Liver (tissue), 3 donors: ENCODE measurements at regions not wholly inside any gene's neighbourhood (a gene's known extent, or its start where the extent isn't known, plus 50 kb on each side); places are given as distances from the start of the nearest gene placed in this dataset.

Experiments used
- JUND ChIP-seq, 2 donors: IDR thresholded peaks; 2 replicates each; pipeline ENCODE4 v1.6.1; 2016; ENCODE audit warnings: antibody characterized with exemption in 2 of 2
- TF ChIP-seq, protein P1 (sequence below): IDR thresholded peaks from 2 replicates; pipeline ENCODE4 v1.6.1; 2016; ENCODE audit warnings: antibody characterized with exemption, mild to moderate bottlenecking
- TF ChIP-seq, protein P2 (sequence below): fragments of 150-350 bp; IDR thresholded peaks from 2 replicates; pipeline ENCODE4 v1.5.1; 2017; ENCODE audit warnings: improper control_type of control experiment, low read depth, low read length; ENCODE audit not compliant: missing input control
- donor health status: healthy.
- donor health status: healthy.

DNA sequence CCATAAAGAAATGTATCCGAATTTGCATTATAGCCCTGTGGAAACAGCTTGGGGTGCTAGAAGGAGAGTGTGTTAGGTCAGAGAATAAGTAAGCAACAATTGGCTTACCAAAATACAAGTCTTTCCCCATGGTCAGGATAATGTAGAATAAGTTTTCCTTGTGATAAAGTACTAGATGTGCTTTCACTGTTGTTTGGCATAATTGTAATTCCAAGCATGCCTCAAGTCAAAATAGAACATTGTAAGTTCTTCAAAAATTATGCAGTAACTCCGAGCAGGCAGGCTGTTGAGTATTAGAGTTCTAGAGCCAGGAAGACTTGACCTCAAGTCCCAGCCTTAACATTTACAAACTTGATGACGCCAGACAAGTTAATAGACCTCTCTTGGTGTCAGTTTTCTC lies 242.0 kb downstream of the TUSC7 start:
- TF ChIP-seq, protein P1, sequence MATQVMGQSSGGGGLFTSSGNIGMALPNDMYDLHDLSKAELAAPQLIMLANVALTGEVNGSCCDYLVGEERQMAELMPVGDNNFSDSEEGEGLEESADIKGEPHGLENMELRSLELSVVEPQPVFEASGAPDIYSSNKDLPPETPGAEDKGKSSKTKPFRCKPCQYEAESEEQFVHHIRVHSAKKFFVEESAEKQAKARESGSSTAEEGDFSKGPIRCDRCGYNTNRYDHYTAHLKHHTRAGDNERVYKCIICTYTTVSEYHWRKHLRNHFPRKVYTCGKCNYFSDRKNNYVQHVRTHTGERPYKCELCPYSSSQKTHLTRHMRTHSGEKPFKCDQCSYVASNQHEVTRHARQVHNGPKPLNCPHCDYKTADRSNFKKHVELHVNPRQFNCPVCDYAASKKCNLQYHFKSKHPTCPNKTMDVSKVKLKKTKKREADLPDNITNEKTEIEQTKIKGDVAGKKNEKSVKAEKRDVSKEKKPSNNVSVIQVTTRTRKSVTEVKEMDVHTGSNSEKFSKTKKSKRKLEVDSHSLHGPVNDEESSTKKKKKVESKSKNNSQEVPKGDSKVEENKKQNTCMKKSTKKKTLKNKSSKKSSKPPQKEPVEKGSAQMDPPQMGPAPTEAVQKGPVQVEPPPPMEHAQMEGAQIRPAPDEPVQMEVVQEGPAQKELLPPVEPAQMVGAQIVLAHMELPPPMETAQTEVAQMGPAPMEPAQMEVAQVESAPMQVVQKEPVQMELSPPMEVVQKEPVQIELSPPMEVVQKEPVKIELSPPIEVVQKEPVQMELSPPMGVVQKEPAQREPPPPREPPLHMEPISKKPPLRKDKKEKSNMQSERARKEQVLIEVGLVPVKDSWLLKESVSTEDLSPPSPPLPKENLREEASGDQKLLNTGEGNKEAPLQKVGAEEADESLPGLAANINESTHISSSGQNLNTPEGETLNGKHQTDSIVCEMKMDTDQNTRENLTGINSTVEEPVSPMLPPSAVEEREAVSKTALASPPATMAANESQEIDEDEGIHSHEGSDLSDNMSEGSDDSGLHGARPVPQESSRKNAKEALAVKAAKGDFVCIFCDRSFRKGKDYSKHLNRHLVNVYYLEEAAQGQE, result no peak
- TF ChIP-seq, protein P2, sequence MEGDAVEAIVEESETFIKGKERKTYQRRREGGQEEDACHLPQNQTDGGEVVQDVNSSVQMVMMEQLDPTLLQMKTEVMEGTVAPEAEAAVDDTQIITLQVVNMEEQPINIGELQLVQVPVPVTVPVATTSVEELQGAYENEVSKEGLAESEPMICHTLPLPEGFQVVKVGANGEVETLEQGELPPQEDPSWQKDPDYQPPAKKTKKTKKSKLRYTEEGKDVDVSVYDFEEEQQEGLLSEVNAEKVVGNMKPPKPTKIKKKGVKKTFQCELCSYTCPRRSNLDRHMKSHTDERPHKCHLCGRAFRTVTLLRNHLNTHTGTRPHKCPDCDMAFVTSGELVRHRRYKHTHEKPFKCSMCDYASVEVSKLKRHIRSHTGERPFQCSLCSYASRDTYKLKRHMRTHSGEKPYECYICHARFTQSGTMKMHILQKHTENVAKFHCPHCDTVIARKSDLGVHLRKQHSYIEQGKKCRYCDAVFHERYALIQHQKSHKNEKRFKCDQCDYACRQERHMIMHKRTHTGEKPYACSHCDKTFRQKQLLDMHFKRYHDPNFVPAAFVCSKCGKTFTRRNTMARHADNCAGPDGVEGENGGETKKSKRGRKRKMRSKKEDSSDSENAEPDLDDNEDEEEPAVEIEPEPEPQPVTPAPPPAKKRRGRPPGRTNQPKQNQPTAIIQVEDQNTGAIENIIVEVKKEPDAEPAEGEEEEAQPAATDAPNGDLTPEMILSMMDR, result no peak
- TF ChIP-seq JUND (IDR thresholded peaks at IDR 0.05), result no peak
